ENCODE measurements at regions not wholly inside any gene's neighbourhood (a gene's known extent, or its start where the extent isn't known, plus 50 kb on each side); places are given as distances from the start of the nearest gene placed in this dataset.

GRCh38 chr5:82332886-82333615 is 54.9 kb upstream of the RPS23 start:
- TF ChIP-seq CTCF (IDR thresholded peaks at IDR 0.05) (no peak), POLR2A (IDR thresholded peaks at IDR 0.05) (no peak)

Measured in uterus (tissue), 2 donors.